HG03439 (cell line): ENCODE measurements at regions not wholly inside any gene's neighbourhood (a gene's known extent, or its start where the extent isn't known, plus 50 kb on each side); places are given as distances from the start of the nearest gene placed in this dataset.

Source experiments
- ATAC-seq: cut with Tn5 transposase; IDR thresholded peaks from one replicate; pipeline ENCODE4 v1.9.1; 2021; ENCODE audit warnings: mild to moderate bottlenecking, moderate library complexity; ENCODE audit not compliant: unreplicated experiment

GRCh38 chr13:44210525-44210924 lies 163.1 kb upstream of the SERP2 start:
- no peak for ATAC-seq

GRCh38 chr13:44211286-44211685 lies 162.3 kb upstream of the SERP2 start:
- no peak for ATAC-seq

DNA sequence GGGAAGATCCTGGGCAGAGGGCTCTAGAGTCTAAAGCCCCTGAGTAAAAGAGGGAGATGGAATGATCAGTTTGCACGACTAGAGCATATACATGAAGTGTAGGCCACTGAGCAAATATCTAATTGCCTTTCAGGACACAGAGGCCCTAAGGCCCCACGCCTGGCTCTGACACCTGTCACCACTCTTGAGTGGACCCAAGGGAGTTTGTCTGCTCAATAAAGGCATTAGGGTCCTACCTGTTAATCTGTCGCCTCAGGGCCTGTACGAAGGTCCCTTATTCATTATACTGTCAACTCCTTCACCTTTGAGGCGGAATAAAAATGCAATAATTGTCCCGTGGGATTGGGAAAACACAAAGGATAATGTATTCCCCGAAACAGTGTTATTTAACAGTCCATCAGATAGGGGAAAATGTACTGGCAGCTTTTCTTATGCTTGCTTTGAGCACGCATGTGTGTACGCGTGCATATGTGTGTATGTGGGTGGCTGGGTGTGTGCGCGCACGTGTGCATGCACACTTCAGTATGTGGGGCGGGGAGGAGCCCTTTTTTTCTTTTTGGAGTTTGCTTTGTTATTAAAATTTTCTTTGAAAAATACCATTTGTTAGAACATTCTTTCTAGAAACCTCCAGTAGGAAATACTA lies 161.8 kb upstream of the SERP2 start:
- no peak for ATAC-seq

DNA sequence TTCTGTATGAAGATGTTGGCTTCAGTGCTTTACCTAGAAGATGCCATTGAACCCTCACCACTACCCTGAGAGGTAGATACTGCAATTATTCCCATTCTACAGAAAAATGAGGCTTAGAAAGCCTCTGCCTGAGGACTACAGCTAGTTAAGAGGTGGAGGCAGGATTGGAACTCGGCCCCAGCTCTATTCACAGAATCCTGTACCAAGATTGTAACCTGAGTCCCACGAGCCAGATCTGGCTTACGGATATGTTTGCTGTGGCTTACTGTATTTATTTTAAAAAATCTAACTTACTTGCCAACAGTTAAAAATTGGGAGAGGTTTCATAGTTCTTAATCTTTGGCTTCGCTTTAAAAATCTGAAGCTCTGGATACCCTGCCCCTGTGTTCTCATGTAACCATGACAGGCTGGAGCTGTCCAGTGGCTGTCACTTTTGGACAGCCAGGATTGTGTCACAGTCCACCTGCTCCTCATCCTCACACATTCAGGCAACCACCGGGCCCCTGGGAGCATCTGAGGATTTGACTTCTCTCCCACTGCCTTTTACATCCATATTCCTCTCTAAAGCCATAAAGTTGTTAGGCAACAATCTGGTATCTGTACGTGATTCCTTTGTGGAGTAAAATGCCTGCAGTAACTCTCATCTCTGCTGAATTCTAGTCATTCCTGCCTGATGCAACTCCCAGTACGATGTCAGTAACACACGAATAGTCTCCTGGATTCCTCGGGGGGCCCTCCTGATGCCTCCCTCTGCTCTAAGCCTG lies 160.8 kb upstream of the SERP2 start:
- no peak for ATAC-seq

- ATAC-seq, result no peak
Observed at GRCh38 chr13:44218501-44219240, 155.0 kb upstream of the SERP2 start.

DNA sequence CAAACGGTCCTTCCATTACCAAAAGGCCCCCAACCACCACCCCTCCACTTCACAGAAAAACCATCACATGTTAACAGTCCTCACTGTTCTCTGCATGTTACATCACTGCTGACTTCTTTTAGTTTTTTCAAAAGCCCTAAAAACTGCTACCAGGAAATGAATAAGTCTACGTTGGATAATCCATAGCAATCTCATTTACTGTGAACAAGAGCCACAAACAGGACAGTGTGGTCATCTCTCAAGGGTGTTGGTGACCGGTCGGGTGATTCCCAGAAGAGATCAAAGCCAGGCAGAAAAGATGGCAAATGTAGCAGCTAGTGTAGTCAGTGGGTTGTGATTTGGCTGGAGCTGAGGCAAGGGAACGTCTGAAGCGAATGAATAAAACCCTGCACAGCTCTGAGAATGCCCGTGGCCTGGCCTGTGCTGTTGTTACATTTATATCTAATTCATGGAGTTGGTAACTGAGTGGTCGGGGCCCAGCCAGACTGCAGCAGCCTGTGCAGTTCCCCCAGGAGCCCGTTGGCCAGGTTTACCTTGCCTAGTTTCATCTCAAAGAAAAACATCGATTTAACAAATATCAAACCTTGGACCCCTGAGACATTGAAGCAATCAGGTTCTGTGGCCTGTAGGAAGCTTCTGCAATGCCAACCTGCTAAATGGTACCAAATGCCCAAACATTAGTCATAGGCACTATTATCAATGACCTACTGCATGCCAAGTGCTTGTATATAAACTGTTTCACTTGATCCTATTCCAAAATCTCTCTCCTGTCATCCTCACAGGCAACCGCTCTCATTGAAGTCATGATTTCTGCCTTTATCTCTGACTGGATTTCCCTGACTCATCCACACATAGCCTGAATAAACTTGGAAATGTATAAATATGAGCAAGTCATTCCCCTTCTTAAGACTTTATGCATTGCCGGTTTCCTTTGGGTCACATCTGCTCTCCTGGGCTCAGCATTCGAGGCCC lies 153.8 kb upstream of the SERP2 start:
- no peak for ATAC-seq

DNA sequence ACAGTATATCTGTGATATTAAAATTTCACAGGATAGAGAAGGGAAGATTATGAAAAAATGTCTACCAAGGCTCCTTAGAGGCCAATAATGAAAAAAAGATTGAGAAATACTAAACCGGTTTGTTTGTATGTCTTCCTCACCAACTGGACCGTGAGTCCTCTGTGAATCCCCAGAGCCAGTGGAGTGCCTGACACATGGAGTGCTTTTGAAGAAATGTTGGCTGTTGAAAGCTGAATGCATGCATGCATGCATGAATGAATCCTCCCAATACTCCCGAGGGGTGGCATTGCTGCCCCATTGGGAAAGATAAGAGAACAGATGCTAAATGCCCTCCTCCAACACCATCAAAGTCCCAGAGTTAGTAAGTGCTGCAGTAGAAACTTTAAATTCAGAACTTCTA lies 152.7 kb upstream of the SERP2 start:
- no peak for ATAC-seq

DNA sequence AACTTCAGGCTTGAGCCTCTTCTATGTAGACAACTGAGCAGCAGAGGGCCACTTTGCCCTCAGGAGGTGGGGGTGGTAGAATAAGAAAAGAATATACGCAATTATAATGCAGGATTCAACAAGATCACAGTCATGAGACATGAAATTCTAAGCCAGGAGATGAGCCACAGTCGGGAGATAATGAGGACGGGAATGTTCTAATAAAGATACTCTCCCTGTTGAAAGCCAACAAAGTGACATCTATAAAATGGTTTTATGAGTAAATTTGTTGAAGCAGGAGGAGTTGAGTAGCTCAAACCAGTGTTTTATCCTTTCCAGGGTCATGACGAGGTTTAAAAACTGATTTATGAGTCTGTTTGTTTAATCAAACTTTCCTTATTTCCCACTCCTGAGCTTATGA lies 152.0 kb upstream of the SERP2 start:
- ATAC-seq, result no peak

- ATAC-seq, result no peak
Observed at GRCh38 chr13:44223770-44224444, 149.7 kb upstream of the SERP2 start.

DNA sequence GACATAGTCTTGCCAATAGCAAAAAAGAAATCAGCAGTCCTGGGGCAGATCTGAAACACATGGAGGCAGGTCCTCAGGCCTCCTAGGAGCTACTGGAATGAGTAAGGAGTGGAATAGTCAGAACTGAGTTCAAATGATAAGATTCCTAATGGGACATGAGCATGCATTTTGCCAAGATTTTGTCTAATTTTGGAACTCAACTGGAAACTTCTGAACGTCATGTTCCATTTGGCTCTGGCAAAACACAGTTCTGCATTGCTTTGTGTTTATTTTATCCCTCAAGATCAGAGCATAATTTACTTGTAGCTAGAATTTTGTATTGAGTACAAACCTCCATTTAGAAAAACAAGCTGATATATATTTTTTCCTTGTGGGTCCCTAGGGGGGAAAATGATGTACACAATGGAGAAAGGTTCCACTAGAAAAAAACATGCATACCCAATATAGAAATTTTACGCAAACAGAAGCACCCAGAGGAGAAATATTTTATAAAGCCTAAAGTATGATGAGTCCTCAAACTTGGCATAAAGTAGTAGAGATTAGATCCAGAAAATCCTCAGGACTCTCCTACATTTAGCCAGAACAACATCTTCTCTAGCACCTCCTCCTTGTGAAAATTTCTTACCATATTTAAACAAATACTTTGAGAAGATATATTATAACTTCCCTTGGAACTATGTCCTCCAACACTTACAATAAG lies 149.0 kb upstream of the SERP2 start:
- ATAC-seq, result no peak

DNA sequence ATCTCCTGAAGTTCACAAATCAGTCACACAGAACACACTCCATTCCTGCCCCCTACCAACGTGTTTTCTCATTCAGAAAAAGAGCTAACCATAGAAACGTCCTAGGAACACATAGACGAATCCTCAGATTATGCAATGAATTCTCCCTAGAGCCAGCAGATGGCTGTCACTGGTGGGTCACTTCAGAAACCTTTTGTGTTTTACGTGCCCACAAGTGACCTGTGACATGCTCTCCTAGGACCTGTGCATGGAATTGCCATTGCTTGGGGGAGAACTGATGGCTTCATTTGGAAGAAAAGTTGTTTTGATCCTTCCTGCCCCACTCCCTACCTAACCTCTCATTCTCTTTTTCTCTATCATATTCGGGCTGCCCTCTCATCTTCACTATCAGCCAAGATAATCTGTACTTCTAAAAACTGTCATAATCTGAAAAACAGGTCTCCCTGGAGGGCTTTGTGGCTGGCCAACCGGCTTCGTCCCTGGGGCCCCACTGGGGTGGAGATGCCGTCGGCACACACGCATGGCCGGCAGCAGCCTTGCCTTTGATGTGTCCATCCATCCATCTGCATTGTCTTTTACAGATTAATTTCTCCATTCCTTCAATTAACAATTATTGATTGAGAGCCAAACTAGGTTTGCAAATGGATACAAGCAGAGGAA lies 144.1 kb upstream of the SERP2 start:
- ATAC-seq, result no peak

DNA sequence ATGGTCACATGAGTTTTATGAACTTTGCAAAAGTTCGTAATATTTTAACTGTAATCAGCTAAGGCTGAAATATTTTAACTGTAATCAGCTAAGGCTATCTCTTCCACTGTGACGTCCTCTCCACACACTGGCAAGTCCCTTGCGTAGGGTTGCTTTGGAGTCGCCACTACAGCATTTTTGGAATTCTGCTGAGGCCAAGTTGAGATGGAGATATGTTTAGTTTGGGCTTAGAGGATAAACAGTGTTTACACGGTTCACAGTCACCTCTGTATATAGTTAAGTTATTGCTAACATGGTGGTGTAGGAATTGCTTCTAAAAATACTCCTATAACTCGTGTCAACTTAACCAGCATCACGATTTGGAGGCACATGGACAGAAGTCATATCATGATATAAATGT lies 143.6 kb upstream of the SERP2 start:
- ATAC-seq, result no peak

DNA sequence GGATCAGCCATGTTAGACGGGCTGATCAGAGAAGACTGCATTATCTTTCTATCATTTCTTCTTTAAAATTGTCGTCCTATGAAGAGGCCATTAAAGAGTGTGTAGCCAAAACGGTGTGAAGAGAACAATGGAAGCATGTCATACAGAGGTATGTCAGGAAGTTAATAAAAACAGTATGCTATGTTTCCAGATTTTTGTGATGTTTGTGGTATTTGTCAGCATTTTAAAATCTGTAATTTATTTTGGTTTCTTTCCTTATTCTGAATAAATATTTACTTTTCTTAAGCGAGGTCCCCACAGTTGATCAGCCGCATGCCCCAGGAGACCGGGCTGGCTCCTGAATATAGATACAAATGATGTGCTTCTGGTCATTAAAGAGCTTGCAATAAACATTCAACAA lies 142.9 kb upstream of the SERP2 start:
- ATAC-seq, result no peak

GRCh38 chr13:44231786-44232516 lies 141.7 kb upstream of the SERP2 start:
- ATAC-seq, result no peak

- ATAC-seq, result no peak
Observed at GRCh38 chr13:44232774-44233173, 140.8 kb upstream of the SERP2 start.

GRCh38 chr13:44234566-44234965 lies 139.1 kb upstream of the SERP2 start:
- no peak for ATAC-seq

DNA sequence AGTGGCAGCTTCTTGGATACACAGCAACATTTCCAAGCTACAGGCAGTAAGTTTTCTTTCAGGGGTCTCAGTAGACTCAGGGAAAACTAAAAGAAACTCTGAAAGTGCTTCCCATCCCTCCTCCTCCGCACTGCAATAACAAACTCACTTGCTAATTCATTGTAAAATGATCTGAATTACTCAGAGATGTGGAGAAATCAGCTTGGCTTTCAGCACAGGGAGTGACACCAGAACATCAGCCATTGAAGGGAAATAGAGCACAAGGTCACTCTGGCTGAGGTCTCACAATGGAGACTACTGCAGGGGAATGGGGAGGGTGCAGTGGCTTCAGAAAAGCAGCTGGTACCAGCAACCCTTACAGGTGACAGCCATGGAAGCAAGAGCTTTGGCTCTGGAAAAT lies 137.3 kb upstream of the SERP2 start:
- no peak for ATAC-seq

GRCh38 chr13:44236801-44237207 lies 136.8 kb upstream of the SERP2 start:
- no peak for ATAC-seq
